ENCODE measurements at regions not wholly inside any gene's neighbourhood (a gene's known extent, or its start where the extent isn't known, plus 50 kb on each side); places are given as distances from the start of the nearest gene placed in this dataset.

GRCh38 chr10:45500798-45501197, 126.8 kb downstream of the ALOX5 start:
- no peaks in the 10 kb centered on the region for H3K36me3 ChIP-seq
- H3K4me3 ChIP-seq, result no peak overlapping the region
- H3K27ac ChIP-seq, result no peak overlapping the region
- DNase-seq, result no peak
- no peaks in the 10 kb centered on the region for H3K9me3 ChIP-seq (replicated peaks)
- H3K4me1 ChIP-seq, result no peaks in the 10 kb centered on the region
- H3K27me3 ChIP-seq, result no peaks in the 10 kb centered on the region

DNA sequence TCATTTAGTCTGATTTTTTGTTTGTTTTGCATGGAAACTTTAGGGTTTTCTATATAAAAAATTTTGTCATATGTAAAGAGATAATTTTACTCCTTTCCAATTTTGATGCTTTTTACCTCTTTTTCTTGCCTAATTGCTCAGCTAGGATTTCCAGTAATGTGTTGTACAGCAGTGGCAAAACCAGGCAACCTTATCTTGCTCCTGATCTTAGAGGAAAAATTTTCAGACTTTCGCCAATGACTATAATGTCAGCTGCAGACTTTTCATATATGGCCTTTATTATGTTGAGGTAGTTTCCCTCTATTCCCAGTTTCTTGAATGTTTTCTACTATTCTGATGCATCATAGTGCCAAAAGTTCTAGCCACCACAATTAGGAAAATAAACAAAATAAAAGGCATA, 126.3 kb downstream of the ALOX5 start:
- Histone ChIP-seq H3K9me3 (replicated peaks) (no peaks in the 10 kb centered on the region), H3K4me3 (no peak overlapping the region), H3K4me1 (no peaks in the 10 kb centered on the region), H3K27ac (no peak overlapping the region), H3K27me3 (no peaks in the 10 kb centered on the region), H3K36me3 (no peaks in the 10 kb centered on the region)
- no peak for DNase-seq

GRCh38 chr10:45495438-45496152, 121.6 kb downstream of the ALOX5 start:
- DNase-seq, result peak in 1 of 2 experiments; percentile 4
- H3K27ac ChIP-seq, result no peak overlapping the region
- no peaks in the 10 kb centered on the region for H3K27me3 ChIP-seq
- H3K36me3 ChIP-seq, result no peaks in the 10 kb centered on the region
- H3K9me3 ChIP-seq (replicated peaks), result no peaks in the 10 kb centered on the region
- H3K4me3 ChIP-seq, result no peak overlapping the region
- H3K4me1 ChIP-seq, result no peaks in the 10 kb centered on the region
